WI38 (cell line): ENCODE measurements at regions not wholly inside any gene's neighbourhood (a gene's known extent, or its start where the extent isn't known, plus 50 kb on each side); places are given as distances from the start of the nearest gene placed in this dataset.

Experiments used
- H3K4me3 ChIP-seq: 2 replicates; pipeline ENCODE4 v1.5.1; 2011; ENCODE audit warnings: low read depth, mild to moderate bottlenecking, control low read depth, low read length
- CTCF ChIP-seq: IDR thresholded peaks from 2 replicates; pipeline ENCODE4 v1.5.1; 2012; ENCODE audit warnings: low read depth, mild to moderate bottlenecking, control low read depth, low read length

- TF ChIP-seq CTCF = no peak
- no peak overlapping the region for H3K4me3 ChIP-seq
Observed at GRCh38 chr12:43120150-43120549, 431.9 kb downstream of the ADAMTS20 start.

- no peak overlapping the region for H3K4me3 ChIP-seq
- TF ChIP-seq CTCF = no peak
Observed at GRCh38 chr12:43118881-43119280, 433.1 kb downstream of the ADAMTS20 start.

GRCh38 chr12:43118234-43118633 is 433.8 kb downstream of the ADAMTS20 start:
- no peak for TF ChIP-seq CTCF
- no peak overlapping the region for H3K4me3 ChIP-seq

GRCh38 chr12:43117226-43117930 is 434.6 kb downstream of the ADAMTS20 start:
- TF ChIP-seq CTCF = no peak
- H3K4me3 ChIP-seq = no peak overlapping the region

GRCh38 chr12:43115441-43116160 is 436.4 kb downstream of the ADAMTS20 start:
- H3K4me3 ChIP-seq = no peak overlapping the region
- TF ChIP-seq CTCF = no peak

GRCh38 chr12:43114316-43114715 is 437.7 kb downstream of the ADAMTS20 start:
- no peak for TF ChIP-seq CTCF
- no peak overlapping the region for H3K4me3 ChIP-seq

- no peak for TF ChIP-seq CTCF
- H3K4me3 ChIP-seq = no peak overlapping the region
Observed at GRCh38 chr12:43113616-43114015, 438.4 kb downstream of the ADAMTS20 start.
